ENCODE measurements at regions not wholly inside any gene's neighbourhood (a gene's known extent, or its start where the extent isn't known, plus 50 kb on each side); places are given as distances from the start of the nearest gene placed in this dataset.

- no peak for ATAC-seq
- no peak overlapping the region for H3K4me3 ChIP-seq
- no peaks in the 10 kb centered on the region for H3K9me3 ChIP-seq
- 87 to 88% methylated on average over 7 of the region's 7 CpGs for WGBS, 2 donors
- no peak overlapping the region for H3K27ac ChIP-seq
- intact Hi-C loops (cut with DNase I), result no loop called here
- no peak for TF ChIP-seq POLR2A (IDR thresholded peaks at IDR 0.05)
- TF ChIP-seq CTCF (IDR thresholded peaks at IDR 0.05), result no peak
- no peaks in the 10 kb centered on the region for H3K36me3 ChIP-seq (replicated peaks in 1 of 2; ENCODE audit: insufficient read depth in 1 of 2, low read depth in 2 of 2)
- no peaks in the 10 kb centered on the region for H3K27me3 ChIP-seq
- H3K4me1 ChIP-seq, result no peaks in the 10 kb centered on the region
- DNase-seq, result no peak
Measured at GRCh38 chr9:17083258-17083657, 51.6 kb upstream of the CNTLN start.

DNA sequence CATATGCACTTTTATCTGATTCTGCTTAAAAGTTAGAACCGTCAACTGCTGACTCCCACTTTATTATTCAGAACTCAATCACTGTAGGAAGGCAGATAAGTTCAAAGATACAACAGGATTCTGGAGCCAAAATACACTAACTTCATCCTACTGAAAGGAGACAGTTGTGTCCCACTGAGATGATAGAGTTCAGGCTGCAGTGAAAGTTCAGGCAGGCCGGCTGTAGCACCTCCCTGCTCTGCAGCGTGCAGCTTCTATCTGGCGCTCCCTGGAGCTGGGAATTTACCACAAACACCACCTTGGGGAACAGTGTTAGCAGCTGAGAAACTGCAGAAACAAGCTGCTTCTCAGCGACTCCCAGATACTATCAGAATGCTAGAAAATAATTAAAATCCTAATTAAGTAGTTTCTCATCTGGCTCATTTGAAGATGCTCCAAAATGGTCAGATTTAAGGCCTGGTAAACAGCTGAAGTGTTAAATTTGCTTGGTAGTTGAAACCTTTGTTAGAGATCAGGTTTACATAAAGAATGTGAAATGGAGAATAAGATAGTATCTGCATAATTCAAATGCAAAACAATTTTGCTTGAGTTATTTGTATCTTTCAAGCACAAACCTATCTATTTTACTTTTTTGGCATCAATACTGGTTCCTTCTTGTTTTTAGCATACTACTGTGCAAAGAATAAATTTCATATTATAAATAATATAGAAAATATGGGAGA lies 52.3 kb upstream of the CNTLN start:
- Histone ChIP-seq H3K27ac (no peak overlapping the region), H3K9me3 (no peaks in the 10 kb centered on the region), H3K36me3 (replicated peaks in 1 of 2; ENCODE audit: insufficient read depth in 1 of 2, low read depth in 2 of 2) (no peaks in the 10 kb centered on the region), H3K4me3 (no peak overlapping the region), H3K4me1 (no peaks in the 10 kb centered on the region), H3K27me3 (no peaks in the 10 kb centered on the region)
- ATAC-seq, result no peak
- intact Hi-C loops (cut with DNase I), result no loop called here
- TF ChIP-seq POLR2A (IDR thresholded peaks at IDR 0.05), result no peak
- no peak for TF ChIP-seq CTCF (IDR thresholded peaks at IDR 0.05)
- DNase-seq, result no peak
- 58 to 76% methylated on average over 5 of the region's 5 CpGs for WGBS, 2 donors

DNA sequence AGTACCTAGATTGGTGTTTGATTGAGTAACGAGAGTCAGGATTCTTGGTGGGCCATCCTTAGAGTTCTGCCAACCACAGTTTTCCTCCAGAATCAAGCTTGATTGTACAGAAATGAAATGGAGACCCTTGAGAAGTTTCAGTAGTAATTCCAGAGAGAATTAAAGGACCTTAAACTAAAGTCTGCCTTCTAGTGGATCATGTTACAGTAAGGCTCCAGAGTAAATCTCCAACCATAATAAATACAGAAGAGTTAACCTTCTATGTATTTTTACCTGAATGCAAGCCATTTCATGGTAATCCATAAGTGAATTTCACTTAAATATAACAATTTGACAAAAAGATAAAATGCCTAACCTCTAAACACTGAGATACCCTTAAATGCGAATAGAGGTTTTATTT lies 53.0 kb upstream of the CNTLN start:
- Histone ChIP-seq H3K4me1 (no peaks in the 10 kb centered on the region), H3K9me3 (no peaks in the 10 kb centered on the region), H3K27ac (no peak overlapping the region), H3K4me3 (no peak overlapping the region), H3K36me3 (replicated peaks in 1 of 2; ENCODE audit: insufficient read depth in 1 of 2, low read depth in 2 of 2) (no peaks in the 10 kb centered on the region), H3K27me3 (no peaks in the 10 kb centered on the region)
- 94 to 97% methylated on average over 2 of the region's 2 CpGs for WGBS, 2 donors
- ATAC-seq, result no peak
- no peak for TF ChIP-seq POLR2A (IDR thresholded peaks at IDR 0.05)
- no peak for TF ChIP-seq CTCF (IDR thresholded peaks at IDR 0.05)
- no peak for DNase-seq
- intact Hi-C loops (cut with DNase I), result no loop called here

DNA sequence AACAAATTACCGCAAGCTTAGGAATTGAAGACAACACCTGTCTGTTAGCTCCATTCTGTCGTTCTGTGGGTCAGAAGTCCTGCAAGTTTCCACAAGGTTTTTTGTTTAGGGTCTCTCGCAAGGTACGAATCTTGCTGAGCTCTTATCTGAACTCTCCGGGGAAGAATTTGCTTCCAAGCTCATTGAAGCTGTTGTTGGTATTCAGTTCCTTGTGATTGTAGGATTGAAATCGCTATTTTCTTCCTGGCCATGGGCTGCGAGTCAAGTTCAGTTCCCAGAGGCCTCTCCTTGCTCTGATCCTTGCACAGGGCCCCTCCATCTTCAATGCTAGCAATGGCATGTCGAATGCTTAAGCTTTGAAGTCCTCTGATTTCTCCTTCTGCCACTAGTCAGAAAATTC lies 53.5 kb upstream of the CNTLN start:
- DNase-seq (no peak), ATAC-seq (no peak)
- Histone ChIP-seq H3K4me1 (no peaks in the 10 kb centered on the region), H3K9me3 (no peaks in the 10 kb centered on the region), H3K4me3 (no peak overlapping the region), H3K27me3 (no peaks in the 10 kb centered on the region), H3K27ac (no peak overlapping the region), H3K36me3 (replicated peaks in 1 of 2; ENCODE audit: insufficient read depth in 1 of 2, low read depth in 2 of 2) (no peaks in the 10 kb centered on the region)
- intact Hi-C loops (cut with DNase I), result no loop called here
- TF ChIP-seq CTCF (IDR thresholded peaks at IDR 0.05), result no peak
- no peak for TF ChIP-seq POLR2A (IDR thresholded peaks at IDR 0.05)
- WGBS, 2 donors, result 57% methylated on average over 8 of the region's 8 CpGs
